Adrenal gland (tissue), 9 donors: ENCODE measurements at regions not wholly inside any gene's neighbourhood (a gene's known extent, or its start where the extent isn't known, plus 50 kb on each side); places are given as distances from the start of the nearest gene placed in this dataset.
A peak's percentile ranks its signal among the peaks of the same experiment; 100 is the strongest.

Source experiments
- DNase-seq, 7 donors: peaks; one replicate each; pipeline ENCODE4 v3.0.0-alpha.2; 2019 to 2020
- H3K27ac ChIP-seq, 5 donors: fragments of 200-600 bp; sonication (generic) in 4 of 5; 1 replicate in 3 of 5; 2 replicates in 2 of 5; pipeline versions ENCODE4 v1.5.1 to v1.8.0; 2016 to 2020; ENCODE audit warnings: mild to moderate bottlenecking in 1 of 5
- H3K27me3 ChIP-seq: fragments of 200-600 bp; 2 replicates; pipeline ENCODE4 v1.8.0; 2021
- H3K36me3 ChIP-seq, 2 donors: fragments of 200-600 bp; replicated peaks in 1 of 2; 1 replicate in 1 of 2; 2 replicates in 1 of 2; pipeline versions ENCODE4 v1.5.1 to v1.8.0; 2018 to 2022
- H3K4me1 ChIP-seq, 2 donors: fragments of 200-600 bp; replicated peaks in 1 of 2; 1 replicate in 1 of 2; 2 replicates in 1 of 2; pipeline versions ENCODE4 v1.5.1 to v1.8.0; 2018 to 2021
- H3K4me3 ChIP-seq, 4 donors: fragments of 200-600 bp; sonication (generic) in 3 of 4; one replicate each; pipeline ENCODE4 v1.5.1; 2016 to 2018
- H3K9me3 ChIP-seq, 3 donors: fragments of 200-600 bp; sonication (generic) in 1 of 3; replicated peaks in 1 of 3; 1 replicate in 2 of 3; 2 replicates in 1 of 3; pipeline versions ENCODE4 v1.5.1 to v1.8.0; 2016 to 2021
- CTCF ChIP-seq, 6 experiments: fragments of 450-650 bp in 4 of 6; fragments of 200-600 bp in 2 of 6; sonication (generic) in 1 of 6; IDR thresholded peaks; 1 replicate in 5 of 6; 2 replicates in 1 of 6; pipeline versions ENCODE4 v1.5.1 to v1.8.0; 2016 to 2021; ENCODE audit warnings: antibody characterized with exemption in 6 of 6, mild to moderate bottlenecking in 2 of 6, moderate library complexity in 1 of 6
- POLR2A ChIP-seq, 2 donors: fragments of 450-650 bp; IDR thresholded peaks; one replicate each; pipeline ENCODE4 v1.6.1; 2017; ENCODE audit warnings: antibody characterized with exemption in 2 of 2, mild to moderate bottlenecking in 2 of 2, moderate library complexity in 1 of 2
- WGBS, 4 donors: extraction: QIAGEN DNeasy Blood & Tissue Kit in 2 of 4; methylation state at CpG; one replicate each; pipeline versions ENCODE4 v1.1.5 to v1.1.7; 2013 to 2017; 5-methylcytosine and 5-hydroxymethylcytosine counted together
- intact Hi-C, 2 donors: fragments of 100-400 bp; cut with DNase I; formaldehyde crosslinking; loops; one replicate each; pipeline versions ENCODE4 v1.14.1 to v1.15.0; 2022 to 2023
- donor health status: healthy with polysubstance abuse.
- donor health status: Bipolar disorder and iron deficiency.
- donor health status: DM: yes; HTN: yes; CAD: no.
- donor health status: DM: no; HTN: no; CAD: no.
- donor health status: DM: no; HTN: no; CAD: no.

GRCh38 chr2:128617661-128618060, 299.0 kb upstream of the HS6ST1 start:
- WGBS, 4 donors: 55 to 96% (median 93%) methylated on average over 1 to 6 of the region's 6 CpGs
- intact Hi-C loops: no loop called here
- no peak overlapping the region for H3K4me3 ChIP-seq
- H3K4me1 ChIP-seq: no peaks in the 10 kb centered on the region
- TF ChIP-seq CTCF (IDR thresholded peaks at IDR 0.05) (no peak), POLR2A (IDR thresholded peaks at IDR 0.05) (no peak)
- H3K27me3 ChIP-seq: no peaks in the 10 kb centered on the region
- no peaks in the 10 kb centered on the region for H3K9me3 ChIP-seq
- H3K36me3 ChIP-seq: no peaks in the 10 kb centered on the region
- H3K27ac ChIP-seq: no peak overlapping the region
- no peak for DNase-seq

- no peak for DNase-seq
- H3K4me3 ChIP-seq: no peak overlapping the region
- H3K27ac ChIP-seq: no peak overlapping the region
- no peaks in the 10 kb centered on the region for H3K27me3 ChIP-seq
- 94 to 100% (median 96%) methylated on average over 2 of the region's 2 CpGs for WGBS, 4 donors
- H3K4me1 ChIP-seq: no peaks in the 10 kb centered on the region
- intact Hi-C loops: no loop called here
- H3K36me3 ChIP-seq: no peaks in the 10 kb centered on the region
- no peaks in the 10 kb centered on the region for H3K9me3 ChIP-seq
- no peak for TF ChIP-seq CTCF (IDR thresholded peaks at IDR 0.05)
- TF ChIP-seq POLR2A (IDR thresholded peaks at IDR 0.05): no peak
Measured at GRCh38 chr2:128618642-128619041, 300.0 kb upstream of the HS6ST1 start.

- DNase-seq: peak in 1 of 7 donors; percentile 16
- Histone ChIP-seq H3K9me3 (no peaks in the 10 kb centered on the region), H3K36me3 (no peaks in the 10 kb centered on the region), H3K27ac (no peak overlapping the region), H3K4me1 (no peaks in the 10 kb centered on the region), H3K27me3 (no peaks in the 10 kb centered on the region), H3K4me3 (no peak overlapping the region)
- intact Hi-C loops: no loop called here
- WGBS, 4 donors: 85 to 88% (median 88%) methylated on average over 10 to 18 of the region's 18 CpGs
- no peak for TF ChIP-seq CTCF (IDR thresholded peaks at IDR 0.05)
- no peak for TF ChIP-seq POLR2A (IDR thresholded peaks at IDR 0.05)
Measured at GRCh38 chr2:128619471-128620325, 301.0 kb upstream of the HS6ST1 start.

- no peak overlapping the region for H3K27ac ChIP-seq
- DNase-seq: no peak
- intact Hi-C loops: no loop called here
Measured at GRCh38 chr2:128621074-128621473, 302.4 kb upstream of the HS6ST1 start.

More at GRCh38 chr2:128621074-128621473, 302.4 kb upstream of the HS6ST1 start:
- Histone ChIP-seq H3K4me3 (no peak overlapping the region), H3K27me3 (no peaks in the 10 kb centered on the region), H3K9me3 (no peaks in the 10 kb centered on the region), H3K36me3 (no peaks in the 10 kb centered on the region), H3K4me1 (no peaks in the 10 kb centered on the region)
- TF ChIP-seq CTCF (IDR thresholded peaks at IDR 0.05): no peak
